ENCODE measurements at regions not wholly inside any gene's neighbourhood (a gene's known extent, or its start where the extent isn't known, plus 50 kb on each side); places are given as distances from the start of the nearest gene placed in this dataset.

GRCh38 chr5:123753937-123754891 lies 242.2 kb downstream of the CSNK1G3 start:
- TF ChIP-seq GATA2 (IDR thresholded peaks at IDR 0.05; ENCODE audit: low read depth, low read length), result no peak
- no peak for TF ChIP-seq GATA3 (IDR thresholded peaks at IDR 0.05; ENCODE audit: low read depth, low read length)

All from SH-SY5Y (cell line).